PC-9 (cell line): ENCODE measurements at regions not wholly inside any gene's neighbourhood (a gene's known extent, or its start where the extent isn't known, plus 50 kb on each side); places are given as distances from the start of the nearest gene placed in this dataset.

Experiments
- CTCF ChIP-seq: fragments of 200-600 bp; sonication (generic); conservative IDR thresholded peaks from 2 replicates; pipeline ENCODE4 v1.6.1; 2017; ENCODE audit warnings: mixed run types, antibody characterized with exemption, mild to moderate bottlenecking, moderate library complexity
- EZH2 ChIP-seq: fragments of 200-600 bp; sonication (generic); IDR thresholded peaks from 2 replicates; pipeline ENCODE4 v1.8.0; 2017; ENCODE audit warnings: antibody characterized with exemption, low read depth

- TF ChIP-seq EZH2 (no peak), CTCF (no peak)
Measured at GRCh38 chr12:45509621-45510020, 219.9 kb upstream of the ARID2 start.
